H1 (cell line): ENCODE measurements at regions not wholly inside any gene's neighbourhood (a gene's known extent, or its start where the extent isn't known, plus 50 kb on each side); places are given as distances from the start of the nearest gene placed in this dataset.
A peak's percentile ranks its signal among the peaks of the same experiment; 100 is the strongest.

Source experiments
- CTCF ChIA-PET: fragments of 300-600 bp; sonication (Branson Sonifier 250); formaldehyde crosslinking; loops from one replicate; lab custom pipeline; 2021; ENCODE audit not compliant: partially characterized antibody; lab: Charles Lee
- POLR2A ChIA-PET: fragments of 300-600 bp; sonication (Branson Sonifier 250); formaldehyde crosslinking; loops from one replicate; lab custom pipeline; 2021; ENCODE audit warnings: inconsistent platforms; ENCODE audit not compliant: partially characterized antibody; lab: Charles Lee
- DNase-seq, 2 experiments: peaks; one replicate each; pipeline versions ENCODE4 v3.0.0 to v3.0.0-alpha.2; 2010 to 2022; ENCODE audit warnings: low spot score in 2 of 2, low read depth in 1 of 2, mixed read lengths in 1 of 2
- FAIRE-seq: peaks from 2 replicates; lab custom pipeline; 2011; peaks lifted over from hg19 to GRCh38; lab: Jason Lieb, UNC
- H2AFZ ChIP-seq: 2 replicates; pipeline ENCODE4 v1.8.1; 2012; ENCODE audit warnings: low read length, inconsistent platforms
- H2AK5ac ChIP-seq: 2 replicates; pipeline ENCODE4 v1.6.1; 2013; ENCODE audit warnings: low read depth, low read length
- H2BK120ac ChIP-seq: replicated peaks from 2 replicates; pipeline ENCODE3; 2013; ENCODE audit warnings: low read depth, low read length, inconsistent platforms
- H2BK12ac ChIP-seq: 2 replicates; pipeline ENCODE4 v1.6.1; 2013; ENCODE audit warnings: low read depth, low read length
- H2BK15ac ChIP-seq: 2 replicates; pipeline ENCODE4 v1.6.1; 2013; ENCODE audit warnings: low read length
- H2BK20ac ChIP-seq: 2 replicates; pipeline ENCODE4 v1.6.1; 2013; ENCODE audit warnings: low read length
- H2BK5ac ChIP-seq: 2 replicates; pipeline ENCODE4 v1.6.1; 2013; ENCODE audit warnings: low read depth, low read length
- H3K14ac ChIP-seq: 2 replicates; pipeline ENCODE4 v1.6.1; 2013; ENCODE audit warnings: inconsistent platforms; ENCODE audit not compliant: insufficient read length
- H3K18ac ChIP-seq: 2 replicates; pipeline ENCODE4 v1.6.1; 2013; ENCODE audit warnings: low read length; ENCODE audit errors: extremely low read depth
- H3K23ac ChIP-seq: 2 replicates; pipeline ENCODE4 v1.6.1; 2013; ENCODE audit warnings: inconsistent platforms; ENCODE audit not compliant: insufficient read length
- H3K23me2 ChIP-seq: 2 replicates; pipeline ENCODE4 v1.6.1; 2013; ENCODE audit warnings: low read depth, low read length
- H3K27ac ChIP-seq: 2 replicates; pipeline ENCODE4 v1.6.1; 2011; ENCODE audit warnings: low read depth, low read length, inconsistent platforms
- H3K27me3 ChIP-seq, 4 experiments: replicated peaks in 1 of 4; 1 replicate in 1 of 4; 2 replicates in 3 of 4; pipeline versions ENCODE4 v1.6.1 to v1.8.1; 2011 to 2013; ENCODE audit warnings: low read length in 3 of 4, mild to moderate bottlenecking in 3 of 4, inconsistent platforms in 2 of 4, mixed read lengths in 2 of 4, moderate library complexity in 1 of 4; ENCODE audit not compliant: control insufficient read depth in 3 of 4, insufficient read depth in 3 of 4; ENCODE audit errors: extremely low read depth in 1 of 4
- H3K36me3 ChIP-seq, 4 experiments: 2 replicates each; pipeline versions ENCODE4 v1.6.1 to v1.8.1; 2011 to 2013; ENCODE audit warnings: mild to moderate bottlenecking in 4 of 4, low read length in 3 of 4, moderate library complexity in 2 of 4, control low read depth in 1 of 4, inconsistent platforms in 1 of 4; ENCODE audit not compliant: insufficient read depth in 4 of 4, control insufficient read depth in 2 of 4
- H3K4ac ChIP-seq: replicated peaks from 2 replicates; pipeline ENCODE3; 2013; ENCODE audit warnings: low read length, low read depth, mixed read lengths, inconsistent platforms; ENCODE audit not compliant: insufficient read length
- H3K4me1 ChIP-seq, 4 experiments: replicated peaks in 1 of 4; 1 replicate in 1 of 4; 2 replicates in 3 of 4; pipeline versions ENCODE4 v1.6.1 to v1.8.1; 2011 to 2013; ENCODE audit warnings: low read length in 3 of 4, inconsistent platforms in 2 of 4, mixed read lengths in 1 of 4; ENCODE audit not compliant: insufficient read depth in 4 of 4, control insufficient read depth in 3 of 4
- H3K4me2 ChIP-seq, 2 experiments: 2 replicates each; pipeline versions ENCODE4 v1.6.1 to v1.8.1; 2011 to 2013; ENCODE audit warnings: low read depth in 2 of 2, low read length in 2 of 2, control low read depth in 1 of 2, inconsistent platforms in 1 of 2, mild to moderate bottlenecking in 1 of 2; ENCODE audit not compliant: insufficient read depth in 1 of 2
- H3K4me3 ChIP-seq, 4 experiments: fragments of 200-600, 300-600 bp in 1 of 4; sonication (generic), shearing (Covaris generic), sonication (Bioruptor Twin) in 1 of 4; 2 replicates each; pipeline versions ENCODE4 v1.5.1 to v1.8.1; 2011 to 2016; ENCODE audit warnings: low read length in 4 of 4, low read depth in 3 of 4, control low read depth in 2 of 4, inconsistent platforms in 2 of 4, mild to moderate bottlenecking in 2 of 4, mixed read lengths in 1 of 4, moderate library complexity in 1 of 4; ENCODE audit not compliant: insufficient read depth in 2 of 4; ENCODE audit errors: extremely low read depth in 1 of 4
- H3K56ac ChIP-seq: replicated peaks from 2 replicates; pipeline ENCODE3; 2013; ENCODE audit warnings: low read depth, mild to moderate bottlenecking, mixed read lengths, low read length, inconsistent platforms; ENCODE audit not compliant: insufficient read length
- H3K79me1 ChIP-seq: 2 replicates; pipeline ENCODE4 v1.6.1; 2013; ENCODE audit warnings: low read depth, low read length, control low read depth
- H3K79me2 ChIP-seq, 2 experiments: 2 replicates each; pipeline versions ENCODE4 v1.6.1 to v1.8.1; 2012 to 2013; ENCODE audit warnings: low read length in 2 of 2, mild to moderate bottlenecking in 2 of 2, inconsistent platforms in 1 of 2; ENCODE audit not compliant: insufficient read depth in 2 of 2, control insufficient read depth in 1 of 2
- H3K9ac ChIP-seq, 4 experiments: replicated peaks in 1 of 4; 1 replicate in 1 of 4; 2 replicates in 3 of 4; pipeline versions ENCODE4 v1.6.1 to v1.8.1; 2011 to 2013; ENCODE audit warnings: low read depth in 3 of 4, low read length in 3 of 4, control low read depth in 2 of 4, mild to moderate bottlenecking in 2 of 4, moderate library complexity in 2 of 4, inconsistent platforms in 1 of 4; ENCODE audit errors: extremely low read depth in 1 of 4
- H3K9me3 ChIP-seq, 2 experiments: 2 replicates each; pipeline versions ENCODE4 v1.6.1 to v1.8.1; 2012 to 2013; ENCODE audit warnings: mild to moderate bottlenecking in 2 of 2, moderate library complexity in 2 of 2, control low read depth in 1 of 2, inconsistent platforms in 1 of 2, low read depth in 1 of 2, low read length in 1 of 2, mixed read lengths in 1 of 2; ENCODE audit not compliant: insufficient read depth in 2 of 2
- H4K20me1 ChIP-seq, 2 experiments: replicated peaks in 1 of 2; 2 replicates each; pipeline versions ENCODE3 to v1.8.1; 2011 to 2013; ENCODE audit warnings: inconsistent platforms in 2 of 2, low read length in 2 of 2, mild to moderate bottlenecking in 1 of 2; ENCODE audit not compliant: insufficient read depth in 2 of 2, control insufficient read depth in 1 of 2
- H4K5ac ChIP-seq: 2 replicates; pipeline ENCODE4 v1.6.1; 2013; ENCODE audit warnings: low read length, low read depth, mixed read lengths, inconsistent platforms; ENCODE audit not compliant: insufficient read length
- H4K8ac ChIP-seq: 2 replicates; pipeline ENCODE4 v1.8.0; 2013; ENCODE audit warnings: mild to moderate bottlenecking, moderate library complexity, low read length, inconsistent platforms; ENCODE audit not compliant: insufficient read depth; ENCODE audit errors: extremely low read depth
- H4K91ac ChIP-seq: replicated peaks from 2 replicates; pipeline ENCODE3; 2013; ENCODE audit warnings: low read length, mixed read lengths, inconsistent platforms; ENCODE audit not compliant: insufficient read length
- KDM4A ChIP-seq: IDR thresholded peaks from one replicate; pipeline ENCODE4 v1.7.1; 2012; ENCODE audit warnings: low read depth, mild to moderate bottlenecking, moderate library complexity, low read length, inconsistent platforms; ENCODE audit not compliant: severe bottlenecking
- SP1 ChIP-seq: IDR thresholded peaks from 2 replicates; pipeline ENCODE4 v1.6.1; 2011; ENCODE audit warnings: low read depth, low read length
- WGBS, 2 experiments: shearing (Covaris generic) in 1 of 2; methylation state at CpG; one replicate each; pipeline versions ENCODE4 v1.1.6 to v1.1.7; 2013 to 2015; ENCODE audit warnings: low lambda C conversion rate in 2 of 2, mixed read lengths in 2 of 2, inconsistent platforms in 1 of 2, low coverage in 1 of 2, missing lambda C conversion rate in 1 of 2; ENCODE audit not compliant: insufficient replicate concordance in 2 of 2, insufficient coverage in 1 of 2, insufficient read length in 1 of 2; ENCODE audit errors: extremely low coverage in 1 of 2, missing lambda C conversion rate in 1 of 2; 5-methylcytosine and 5-hydroxymethylcytosine counted together

DNA sequence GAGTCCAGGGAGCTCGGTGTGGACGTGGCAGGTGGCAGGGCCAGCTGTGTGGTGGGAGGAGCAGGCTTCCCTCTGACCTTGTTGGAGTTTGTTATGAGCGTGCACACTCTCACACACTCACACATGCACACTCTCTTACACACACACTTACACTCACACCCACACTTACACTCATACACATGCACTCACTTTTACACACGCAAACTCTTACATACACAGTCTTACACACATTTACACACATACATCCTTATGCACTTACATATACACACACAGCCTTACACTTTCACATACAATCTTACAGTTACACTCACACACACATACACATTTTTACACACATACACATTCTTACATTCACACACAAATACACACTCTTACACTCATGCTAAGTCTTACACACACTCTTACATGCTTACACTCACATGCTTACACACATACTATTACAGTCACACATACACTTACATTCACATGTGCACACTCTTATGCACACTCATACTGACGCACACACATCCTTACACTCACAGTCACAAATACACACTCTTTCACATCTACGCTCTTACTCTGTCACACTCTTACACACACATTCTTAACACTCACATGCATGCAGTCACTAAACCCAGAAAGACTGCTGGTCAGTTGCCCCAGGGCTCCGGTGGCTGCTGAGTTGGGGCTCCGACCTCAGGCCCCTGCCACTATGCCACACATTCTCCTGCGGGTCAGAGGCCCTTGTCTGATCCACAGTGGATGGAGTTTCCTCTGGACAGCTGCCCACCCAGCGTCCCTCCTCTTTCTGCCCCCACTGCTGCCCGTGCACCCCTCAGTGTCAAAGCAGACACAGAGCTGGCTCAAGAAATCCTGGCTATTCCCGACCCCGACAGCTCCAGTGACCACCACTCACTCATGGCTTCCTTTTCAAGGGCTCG, 95.8 kb downstream of the ADRA2C start:
- DNase-seq, result no peak
- no peak for FAIRE-seq
- Histone ChIP-seq H2BK12ac (peak overlapping the region; percentile 100), H3K23me2 (peaks cover 8% of the 10 kb centered on the region), H2BK15ac (peak overlapping the region; percentile 100), H4K91ac (peak overlapping the region; percentile 100), H4K8ac (no peak overlapping the region), H3K9me3 (no peaks in the 10 kb centered on the region), H3K4ac (peak overlapping the region; percentile 99), H2AFZ (no peak overlapping the region; the same call in 1 of the 2 replicates), H4K5ac (peak overlapping the region; percentile 24), H3K36me3 (no peaks in the 10 kb centered on the region), H4K20me1 (peaks cover 0 to 3% of the 10 kb centered on the region in 2 experiments), H3K79me2 (no peaks in the 10 kb centered on the region; a peak in 1 of 4 replicates), H3K79me1 (no peaks in the 10 kb centered on the region), H3K56ac (peak overlapping the region; percentile 75), H2AK5ac (peak overlapping the region; percentile 100), H3K9ac (peak overlapping the region in 2 of 4 experiments; percentile 24 to 43; a peak in 4 of 7 replicates), H3K14ac (peak overlapping the region; percentile 84), H3K4me2 (peak overlapping the region; percentile 78 to 89), H2BK5ac (peak overlapping the region; percentile 96), H2BK20ac (peak overlapping the region; percentile 86), H3K4me3 (peak overlapping the region; percentile 4 to 51 (median 24); a peak in 5 of 8 replicates), H3K27me3 (no peaks in the 10 kb centered on the region), H3K18ac (peak overlapping the region; percentile 91), H3K4me1 (peaks cover 3 to 23% (median 15%) of the 10 kb centered on the region in 4 experiments), H3K27ac (peak overlapping the region; percentile 62; the same call in 1 of the 2 replicates), H2BK120ac (peak overlapping the region; percentile 99), H3K23ac (no peak overlapping the region)
- 58 to 100% methylated on average over 2 to 14 of the region's 14 CpGs for WGBS, 2 experiments
- POLR2A ChIA-PET, result interaction anchor here (1.0 to 1.8 kb wide), 3 partner anchors 11 to 14 kb away, joined by 6 to 9 read pairs (median 7); no protein-coding TSS in a partner anchor
- CTCF ChIA-PET, result interaction anchor here (0.6 to 3.2 kb wide), 12 partner anchors 14 to 215 kb away, joined by 3 to 21 read pairs (median 4); no protein-coding TSS in a partner anchor
- TF ChIP-seq KDM4A (peak; percentile 38), SP1 (no peak)
